ENCODE measurements at regions not wholly inside any gene's neighbourhood (a gene's known extent, or its start where the extent isn't known, plus 50 kb on each side); places are given as distances from the start of the nearest gene placed in this dataset.

DNA sequence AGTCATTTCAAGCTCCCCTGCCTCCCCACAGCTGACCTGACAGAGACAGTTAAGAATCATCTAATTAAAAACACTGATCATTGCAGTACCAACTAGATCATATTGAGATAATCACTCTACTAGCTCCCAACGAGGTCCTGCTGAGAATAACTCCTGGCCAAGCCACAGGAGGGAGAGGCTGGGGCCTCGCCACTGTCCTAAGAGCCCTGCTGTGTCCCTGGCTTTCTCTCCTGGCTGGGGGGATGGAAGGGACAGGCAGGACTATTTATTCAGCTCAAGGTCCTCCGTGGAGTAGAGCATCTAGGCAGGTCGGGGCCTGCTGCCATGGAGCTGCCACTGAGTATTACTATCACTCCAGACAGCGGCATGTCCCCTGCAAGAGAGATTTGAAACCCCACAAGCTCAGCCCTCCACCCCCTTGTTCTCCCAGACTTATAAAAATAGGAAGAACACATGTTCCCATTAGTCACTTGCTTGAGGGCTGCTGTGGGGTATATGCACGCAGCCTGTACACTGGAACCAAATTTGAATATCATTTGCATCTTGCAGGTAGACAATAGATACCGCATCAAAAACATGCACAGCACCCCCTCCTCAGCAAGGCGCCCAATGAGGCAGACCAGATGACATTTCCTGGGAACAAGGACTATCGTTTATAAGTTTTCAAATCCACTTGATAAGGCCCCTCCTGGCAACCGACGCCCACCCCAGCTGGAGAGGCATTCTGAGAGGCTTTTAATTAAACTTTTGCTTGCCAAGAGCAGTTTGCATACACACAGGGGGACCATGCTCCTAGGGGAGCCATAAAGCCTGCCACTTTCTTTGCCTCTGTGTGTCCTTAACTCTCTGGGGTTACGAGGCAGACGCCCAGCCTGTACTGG lies 385.2 kb upstream of the ZFHX3 start:
- no peaks in the 10 kb centered on the region for H3K4me1 Mint-ChIP-seq
- no peak overlapping the region for H3K27ac Mint-ChIP-seq
- H3K4me3 Mint-ChIP-seq = no peak overlapping the region
- no peaks in the 10 kb centered on the region for H3K27me3 Mint-ChIP-seq
- no peaks in the 10 kb centered on the region for H3K9me3 Mint-ChIP-seq
- ATAC-seq = no peak
- H3K36me3 Mint-ChIP-seq = no peaks in the 10 kb centered on the region

DNA sequence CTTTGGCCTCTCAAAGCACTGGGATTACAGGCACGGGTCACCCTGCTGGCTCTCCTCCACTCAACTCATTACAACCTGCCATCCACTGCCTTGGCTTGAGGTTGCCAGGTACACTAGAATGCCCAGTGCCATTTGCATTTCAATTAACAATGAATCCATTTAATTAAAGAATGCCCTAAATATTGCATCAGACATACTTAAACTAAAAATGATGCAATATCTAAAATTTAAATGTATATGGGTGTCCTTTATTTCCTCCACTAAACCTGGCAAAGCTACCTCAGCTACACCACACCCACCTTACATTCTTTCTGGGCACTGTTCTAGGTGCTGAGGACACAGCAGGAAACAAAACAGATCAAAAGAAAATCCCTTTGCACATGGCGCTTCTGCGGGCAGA lies 382.2 kb upstream of the ZFHX3 start:
- ATAC-seq = no peak
- Mint-ChIP-seq H3K4me1 (no peaks in the 10 kb centered on the region), H3K27me3 (no peaks in the 10 kb centered on the region), H3K9me3 (no peaks in the 10 kb centered on the region), H3K27ac (no peak overlapping the region), H3K4me3 (no peak overlapping the region), H3K36me3 (no peaks in the 10 kb centered on the region)

GRCh38 chr16:73428121-73428520 lies 380.2 kb upstream of the ZFHX3 start:
- no peak overlapping the region for H3K27ac Mint-ChIP-seq
- no peak for ATAC-seq
- H3K36me3 Mint-ChIP-seq = no peaks in the 10 kb centered on the region
- no peaks in the 10 kb centered on the region for H3K4me1 Mint-ChIP-seq
- no peaks in the 10 kb centered on the region for H3K9me3 Mint-ChIP-seq
- no peak overlapping the region for H3K4me3 Mint-ChIP-seq
- H3K27me3 Mint-ChIP-seq = no peaks in the 10 kb centered on the region

- H3K27me3 Mint-ChIP-seq = no peaks in the 10 kb centered on the region
Observed at GRCh38 chr16:73427164-73427563, 379.2 kb upstream of the ZFHX3 start.

DNA sequence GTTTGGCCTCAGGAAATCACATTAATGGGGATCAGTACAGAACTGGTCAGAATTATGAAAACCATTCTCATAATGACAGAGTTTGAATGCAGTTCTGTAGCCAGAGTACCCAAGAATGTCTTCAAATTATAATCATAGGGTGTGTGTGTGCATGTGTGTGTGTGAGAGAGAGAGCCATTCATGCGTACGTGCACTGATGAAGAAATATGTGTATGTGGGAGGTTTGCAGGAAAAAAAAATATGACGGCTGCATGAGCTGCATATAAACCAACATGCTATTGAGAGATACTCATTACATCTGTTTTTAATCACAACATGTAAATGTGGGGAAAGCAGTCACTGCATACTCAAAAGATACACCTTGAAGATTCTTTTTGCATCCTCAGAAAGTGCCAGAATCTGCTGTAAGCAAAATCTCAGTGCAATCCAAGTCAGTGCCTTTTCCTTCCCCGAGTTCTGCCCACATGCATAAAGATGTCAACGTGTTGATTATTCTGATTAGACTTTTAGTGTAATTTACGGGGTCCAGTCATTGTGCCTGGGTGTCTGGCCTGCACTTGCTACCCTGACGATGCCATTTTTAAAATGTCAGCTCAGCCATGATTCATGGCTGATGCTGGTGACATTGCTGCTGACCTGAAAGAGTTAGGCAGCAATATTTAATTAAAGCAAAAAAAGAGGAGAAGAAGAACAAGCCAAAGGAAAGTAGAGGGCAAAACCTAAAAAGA lies 378.7 kb upstream of the ZFHX3 start:
- Mint-ChIP-seq H3K4me3 (no peak overlapping the region), H3K27ac (no peak overlapping the region), H3K27me3 (no peaks in the 10 kb centered on the region), H3K36me3 (no peaks in the 10 kb centered on the region), H3K9me3 (no peaks in the 10 kb centered on the region), H3K4me1 (no peaks in the 10 kb centered on the region)
- ATAC-seq = no peak

More at GRCh38 chr16:73427164-73427563, 379.2 kb upstream of the ZFHX3 start:
- Mint-ChIP-seq H3K4me1 (no peaks in the 10 kb centered on the region), H3K9me3 (no peaks in the 10 kb centered on the region), H3K4me3 (no peak overlapping the region), H3K36me3 (no peaks in the 10 kb centered on the region), H3K27ac (no peak overlapping the region)
- ATAC-seq = no peak

DNA sequence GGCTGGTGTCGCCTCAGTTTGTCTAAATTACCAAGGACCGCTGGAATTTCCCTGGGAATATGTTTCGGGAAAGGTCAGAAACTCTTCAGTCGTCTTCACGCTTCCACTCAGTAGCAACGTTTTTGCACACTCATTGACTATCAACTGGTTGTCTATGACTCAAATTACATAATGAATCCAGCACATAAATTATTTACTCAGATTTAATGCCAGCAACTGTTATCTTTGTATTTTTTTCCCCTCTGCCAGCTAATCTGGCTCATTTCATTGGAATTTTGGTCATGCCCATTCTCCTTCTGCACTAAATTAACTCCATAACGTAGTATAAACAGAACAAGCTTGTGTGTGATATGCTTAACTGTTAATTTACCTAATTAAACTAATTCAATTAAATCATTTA lies 372.7 kb upstream of the ZFHX3 start:
- Mint-ChIP-seq H3K27me3 (no peaks in the 10 kb centered on the region), H3K4me1 (no peaks in the 10 kb centered on the region), H3K27ac (no peak overlapping the region), H3K36me3 (no peaks in the 10 kb centered on the region), H3K9me3 (no peaks in the 10 kb centered on the region), H3K4me3 (no peak overlapping the region)
- ATAC-seq = no peak

DNA sequence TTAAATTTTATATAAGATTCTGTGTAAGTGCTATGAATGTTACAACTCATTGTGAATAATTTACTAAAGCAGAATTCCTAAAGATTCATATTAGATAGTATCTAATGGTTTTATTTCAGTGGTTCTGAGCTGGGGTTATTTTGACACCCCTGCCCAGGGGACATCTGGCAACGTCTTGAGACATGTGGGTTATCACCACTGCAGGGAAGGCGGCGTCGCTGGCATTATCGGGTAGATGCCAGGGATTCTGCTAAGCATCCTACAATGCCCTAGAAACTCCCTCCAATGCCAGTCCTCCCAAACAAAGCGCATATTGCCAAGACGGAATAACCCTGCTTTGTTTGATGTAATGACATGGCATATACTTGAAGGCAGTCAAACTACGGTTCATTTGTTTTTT lies 372.3 kb upstream of the ZFHX3 start:
- H3K27ac Mint-ChIP-seq = no peak overlapping the region
- no peak for ATAC-seq
- H3K4me1 Mint-ChIP-seq = no peaks in the 10 kb centered on the region
- no peak overlapping the region for H3K4me3 Mint-ChIP-seq
- no peaks in the 10 kb centered on the region for H3K36me3 Mint-ChIP-seq
- no peaks in the 10 kb centered on the region for H3K27me3 Mint-ChIP-seq
- H3K9me3 Mint-ChIP-seq = no peaks in the 10 kb centered on the region

DNA sequence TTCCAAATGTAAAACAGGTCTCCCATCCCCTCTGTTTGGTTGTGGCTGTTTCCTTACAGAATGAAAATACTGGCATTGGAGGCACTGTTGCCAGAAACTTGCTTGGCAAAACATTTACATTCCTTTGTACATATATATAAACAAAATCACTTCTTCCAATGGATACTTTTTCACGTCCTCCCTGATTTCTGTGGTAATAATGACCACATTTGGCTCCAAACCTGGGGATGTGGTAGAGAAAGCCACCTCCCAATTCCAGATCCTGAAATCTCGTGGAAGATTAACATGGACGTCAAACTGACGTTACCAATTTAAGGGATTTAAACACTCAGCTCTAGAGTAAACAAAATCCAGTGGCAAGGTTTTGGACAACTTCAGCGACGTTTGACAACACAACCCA lies 370.8 kb upstream of the ZFHX3 start:
- Mint-ChIP-seq H3K4me3 (no peak overlapping the region), H3K4me1 (no peaks in the 10 kb centered on the region), H3K9me3 (no peaks in the 10 kb centered on the region), H3K27me3 (no peaks in the 10 kb centered on the region), H3K27ac (no peak overlapping the region), H3K36me3 (no peaks in the 10 kb centered on the region)
- no peak for ATAC-seq

GRCh38 chr16:73418051-73418450 lies 370.1 kb upstream of the ZFHX3 start:
- H3K36me3 Mint-ChIP-seq = no peaks in the 10 kb centered on the region
- no peak overlapping the region for H3K4me3 Mint-ChIP-seq
- H3K27me3 Mint-ChIP-seq = no peaks in the 10 kb centered on the region
- no peaks in the 10 kb centered on the region for H3K4me1 Mint-ChIP-seq
- H3K27ac Mint-ChIP-seq = no peak overlapping the region
- ATAC-seq = no peak
- H3K9me3 Mint-ChIP-seq = no peaks in the 10 kb centered on the region

DNA sequence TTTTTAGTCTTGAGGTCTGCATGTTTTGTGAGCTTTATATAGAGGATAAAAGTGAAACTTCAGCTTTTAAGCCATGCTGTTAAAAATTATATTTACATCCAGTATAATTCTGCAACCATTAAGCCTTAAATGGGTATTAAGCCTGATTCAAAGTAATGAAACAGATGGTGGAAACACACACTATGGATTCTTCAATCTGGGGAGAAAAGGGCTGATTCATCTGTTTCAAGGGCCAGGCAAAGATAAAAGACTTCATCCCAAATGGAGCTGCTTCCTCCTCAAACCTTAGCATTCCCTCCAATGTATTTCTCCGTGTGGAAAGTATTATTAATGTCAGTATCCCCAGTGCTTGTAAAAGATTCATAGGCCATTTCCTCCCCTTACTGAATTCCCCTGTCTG lies 367.4 kb upstream of the ZFHX3 start:
- ATAC-seq = no peak
- H3K27ac Mint-ChIP-seq = no peak overlapping the region
- no peaks in the 10 kb centered on the region for H3K9me3 Mint-ChIP-seq

GRCh38 chr16:73414638-73415037 lies 366.7 kb upstream of the ZFHX3 start:
- H3K9me3 Mint-ChIP-seq = no peaks in the 10 kb centered on the region
- no peaks in the 10 kb centered on the region for H3K4me1 Mint-ChIP-seq
- no peak overlapping the region for H3K4me3 Mint-ChIP-seq
- H3K27ac Mint-ChIP-seq = no peak overlapping the region
- no peak for ATAC-seq
- H3K27me3 Mint-ChIP-seq = no peaks in the 10 kb centered on the region
- H3K36me3 Mint-ChIP-seq = no peaks in the 10 kb centered on the region

More for the DNA sequence above, 367.4 kb upstream of the ZFHX3 start:
- H3K4me1 Mint-ChIP-seq = no peaks in the 10 kb centered on the region
- H3K27me3 Mint-ChIP-seq = no peaks in the 10 kb centered on the region
- H3K36me3 Mint-ChIP-seq = no peaks in the 10 kb centered on the region
- no peak overlapping the region for H3K4me3 Mint-ChIP-seq

DNA sequence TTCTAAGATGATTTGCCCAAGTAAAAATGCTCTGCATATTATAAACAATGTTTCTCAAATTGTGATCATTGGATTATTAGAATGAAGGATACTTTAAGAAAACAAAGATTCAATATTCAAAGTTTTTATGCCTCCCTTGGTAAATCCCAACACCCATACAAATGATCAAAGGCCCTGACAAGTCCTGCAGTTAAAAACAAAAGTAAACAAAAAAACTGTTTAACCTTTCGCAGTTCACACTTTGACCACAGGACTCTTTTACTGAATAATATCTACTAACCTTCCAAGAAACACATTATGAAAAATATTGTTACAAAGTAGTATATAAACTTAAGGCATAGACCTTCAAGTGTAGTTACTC lies 365.9 kb upstream of the ZFHX3 start:
- no peaks in the 10 kb centered on the region for H3K4me1 Mint-ChIP-seq
- H3K9me3 Mint-ChIP-seq = no peaks in the 10 kb centered on the region
- H3K27ac Mint-ChIP-seq = no peak overlapping the region
- no peak overlapping the region for H3K4me3 Mint-ChIP-seq
- H3K27me3 Mint-ChIP-seq = no peaks in the 10 kb centered on the region
- no peak for ATAC-seq
- no peaks in the 10 kb centered on the region for H3K36me3 Mint-ChIP-seq

GRCh38 chr16:73413091-73413829 lies 365.3 kb upstream of the ZFHX3 start:
- Mint-ChIP-seq H3K27ac (no peak overlapping the region), H3K36me3 (no peaks in the 10 kb centered on the region), H3K4me1 (no peaks in the 10 kb centered on the region), H3K9me3 (no peaks in the 10 kb centered on the region), H3K27me3 (no peaks in the 10 kb centered on the region), H3K4me3 (no peak overlapping the region)
- ATAC-seq = no peak

GRCh38 chr16:73412416-73412815 lies 364.5 kb upstream of the ZFHX3 start:
- Mint-ChIP-seq H3K36me3 (no peaks in the 10 kb centered on the region), H3K4me1 (no peaks in the 10 kb centered on the region), H3K27ac (no peak overlapping the region), H3K4me3 (no peak overlapping the region), H3K9me3 (no peaks in the 10 kb centered on the region), H3K27me3 (no peaks in the 10 kb centered on the region)
- ATAC-seq = no peak

- H3K27ac Mint-ChIP-seq = no peak overlapping the region
- no peaks in the 10 kb centered on the region for H3K36me3 Mint-ChIP-seq
- H3K9me3 Mint-ChIP-seq = no peaks in the 10 kb centered on the region
- no peaks in the 10 kb centered on the region for H3K27me3 Mint-ChIP-seq
- no peaks in the 10 kb centered on the region for H3K4me1 Mint-ChIP-seq
- no peak overlapping the region for H3K4me3 Mint-ChIP-seq
- no peak for ATAC-seq
Observed at GRCh38 chr16:73408716-73409115, 360.8 kb upstream of the ZFHX3 start.

Data from stimulated activated memory B cell treated with anti-CD40 and anti-IgM and Interleukin-4, amounts not matched to agents 10 μg/mL and 1 μg/mL and 100 μg/mL, for 72 hours (primary cell).